ENCODE measurements at regions not wholly inside any gene's neighbourhood (a gene's known extent, or its start where the extent isn't known, plus 50 kb on each side); places are given as distances from the start of the nearest gene placed in this dataset.
"Not testable (repeated sequence)": the region's sequence is repeated elsewhere in the genome, so short reads cannot be mapped to it uniquely, and the experiment has no call there.

- TF ChIP-seq CTCF (conservative IDR thresholded peaks at IDR 0.05); EZH2 (IDR thresholded peaks at IDR 0.05; ENCODE audit: low read depth): not testable (repeated sequence)
These were observed 101.9 kb upstream of the NCOR2 start for GRCh38 chr12:124669271-124669721.
